Gastroesophageal sphincter (tissue), 3 donors: ENCODE measurements at regions not wholly inside any gene's neighbourhood (a gene's known extent, or its start where the extent isn't known, plus 50 kb on each side); places are given as distances from the start of the nearest gene placed in this dataset.

Experiments used
- POLR2A ChIP-seq, 2 donors: fragments of 450-650 bp; IDR thresholded peaks; one replicate each; pipeline ENCODE4 v1.6.1; 2017; ENCODE audit warnings: antibody characterized with exemption in 2 of 2, mild to moderate bottlenecking in 2 of 2, moderate library complexity in 1 of 2
- POLR2AphosphoS5 ChIP-seq: sonication (generic); formaldehyde crosslinking; IDR thresholded peaks from one replicate; pipeline ENCODE4 v1.6.1; 2017; ENCODE audit warnings: antibody characterized with exemption
- TF ChIP-seq, protein P1 (sequence below), 4 experiments: fragments of 200-600 bp in 2 of 4; fragments of 450-650 bp in 2 of 4; sonication (generic) in 1 of 4; IDR thresholded peaks; one replicate each; pipeline ENCODE4 v1.5.1; 2017 to 2019; ENCODE audit warnings: antibody characterized with exemption in 4 of 4, mild to moderate bottlenecking in 2 of 4, moderate library complexity in 2 of 4

GRCh38 chr5:107253246-107253645, 417.5 kb downstream of the EFNA5 start:
- TF ChIP-seq, protein P1, sequence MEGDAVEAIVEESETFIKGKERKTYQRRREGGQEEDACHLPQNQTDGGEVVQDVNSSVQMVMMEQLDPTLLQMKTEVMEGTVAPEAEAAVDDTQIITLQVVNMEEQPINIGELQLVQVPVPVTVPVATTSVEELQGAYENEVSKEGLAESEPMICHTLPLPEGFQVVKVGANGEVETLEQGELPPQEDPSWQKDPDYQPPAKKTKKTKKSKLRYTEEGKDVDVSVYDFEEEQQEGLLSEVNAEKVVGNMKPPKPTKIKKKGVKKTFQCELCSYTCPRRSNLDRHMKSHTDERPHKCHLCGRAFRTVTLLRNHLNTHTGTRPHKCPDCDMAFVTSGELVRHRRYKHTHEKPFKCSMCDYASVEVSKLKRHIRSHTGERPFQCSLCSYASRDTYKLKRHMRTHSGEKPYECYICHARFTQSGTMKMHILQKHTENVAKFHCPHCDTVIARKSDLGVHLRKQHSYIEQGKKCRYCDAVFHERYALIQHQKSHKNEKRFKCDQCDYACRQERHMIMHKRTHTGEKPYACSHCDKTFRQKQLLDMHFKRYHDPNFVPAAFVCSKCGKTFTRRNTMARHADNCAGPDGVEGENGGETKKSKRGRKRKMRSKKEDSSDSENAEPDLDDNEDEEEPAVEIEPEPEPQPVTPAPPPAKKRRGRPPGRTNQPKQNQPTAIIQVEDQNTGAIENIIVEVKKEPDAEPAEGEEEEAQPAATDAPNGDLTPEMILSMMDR (IDR thresholded peaks at IDR 0.05): no peak
- TF ChIP-seq POLR2AphosphoS5: no peak
- no peak for TF ChIP-seq POLR2A (IDR thresholded peaks at IDR 0.05)
